ENCODE measurements at regions not wholly inside any gene's neighbourhood (a gene's known extent, or its start where the extent isn't known, plus 50 kb on each side); places are given as distances from the start of the nearest gene placed in this dataset.
A peak's percentile ranks its signal among the peaks of the same experiment; 100 is the strongest.

GRCh38 chr6:169959136-169960002, 207.9 kb downstream of the ERMARD start:
- no peak for DNase-seq

GRCh38 chr6:169958510-169958909, 207.1 kb downstream of the ERMARD start:
- no peak for DNase-seq

- DNase-seq, result no peak
Observed at GRCh38 chr6:169957351-169957963, 206.0 kb downstream of the ERMARD start.

GRCh38 chr6:169956580-169956979, 205.2 kb downstream of the ERMARD start:
- DNase-seq, result no peak

- no peak for DNase-seq
Observed at GRCh38 chr6:169955731-169956437, 204.5 kb downstream of the ERMARD start.

GRCh38 chr6:169954977-169955376, 203.6 kb downstream of the ERMARD start:
- no peak for DNase-seq

GRCh38 chr6:169953686-169954085, 202.3 kb downstream of the ERMARD start:
- no peak for DNase-seq

GRCh38 chr6:169950558-169950957, 199.1 kb downstream of the ERMARD start:
- DNase-seq, result peak in 1 of 2 donors; percentile 7

GRCh38 chr6:169949511-169950097, 198.2 kb downstream of the ERMARD start:
- no peak for DNase-seq

- no peak for DNase-seq
Observed at GRCh38 chr6:169946971-169947370, 195.5 kb downstream of the ERMARD start.

- DNase-seq, result no peak
Observed at GRCh38 chr6:169945117-169945516, 193.7 kb downstream of the ERMARD start.

GRCh38 chr6:169944415-169944814, 193.0 kb downstream of the ERMARD start:
- no peak for DNase-seq

- DNase-seq, result no peak
Observed at GRCh38 chr6:169944061-169944337, 192.6 kb downstream of the ERMARD start.

GRCh38 chr6:169943241-169944060, 192.0 kb downstream of the ERMARD start:
- no peak for DNase-seq

GRCh38 chr6:169942173-169942572, 190.8 kb downstream of the ERMARD start:
- no peak for DNase-seq

- no peak for DNase-seq
Observed at GRCh38 chr6:169940481-169941271, 189.3 kb downstream of the ERMARD start.

GRCh38 chr6:169939554-169940164, 188.2 kb downstream of the ERMARD start:
- DNase-seq, result no peak

GRCh38 chr6:169938731-169939130, 187.3 kb downstream of the ERMARD start:
- no peak for DNase-seq

GRCh38 chr6:169938262-169938701, 186.9 kb downstream of the ERMARD start:
- no peak for DNase-seq

- DNase-seq, result no peak
Observed at GRCh38 chr6:169937389-169938261, 186.2 kb downstream of the ERMARD start.

Data from stimulated activated CD4-positive, alpha-beta T cell treated with anti-CD3 and anti-CD28 coated beads, Interleukin-2, amount 100 ng/mL, for 48 hours (primary cell).